ENCODE measurements at regions not wholly inside any gene's neighbourhood (a gene's known extent, or its start where the extent isn't known, plus 50 kb on each side); places are given as distances from the start of the nearest gene placed in this dataset.
"Not testable (repeated sequence)": the region's sequence is repeated elsewhere in the genome, so short reads cannot be mapped to it uniquely, and the experiment has no call there.

DNA sequence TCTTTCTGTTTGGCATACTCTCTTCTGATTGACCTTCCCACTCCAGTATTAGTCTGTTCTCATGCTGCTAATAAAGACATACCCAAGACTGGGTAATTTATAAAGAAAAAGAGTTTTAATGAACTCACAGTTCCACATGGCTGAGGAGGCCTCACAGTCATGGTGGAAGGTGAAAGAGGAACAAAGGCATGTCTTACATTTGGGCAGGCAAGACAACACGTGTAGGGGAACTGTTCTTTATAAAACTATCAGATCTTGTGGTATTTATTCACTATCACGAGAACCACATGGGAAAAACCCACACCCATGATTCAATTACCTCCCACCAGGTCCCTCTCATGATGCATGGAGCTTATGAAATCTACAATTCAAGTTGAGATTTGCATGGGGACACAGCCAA is 767.3 kb downstream of the ZBBX start:
- not testable (repeated sequence) for TF ChIP-seq POLR2A, CTCF, EP300, POLR2AphosphoS5 (IDR thresholded peaks at IDR 0.05)

All from gastroesophageal sphincter (tissue), 3 donors.